ENCODE measurements at regions not wholly inside any gene's neighbourhood (a gene's known extent, or its start where the extent isn't known, plus 50 kb on each side); places are given as distances from the start of the nearest gene placed in this dataset.

- no peak for DNase-seq
- H3K79me2 ChIP-seq (ENCODE audit: insufficient read depth, low read length), result no peaks in the 10 kb centered on the region
Observed at GRCh38 chr13:53623146-53623545, 594.5 kb downstream of the OLFM4 start.

GRCh38 chr13:53631511-53631910 is 602.9 kb downstream of the OLFM4 start:
- no peak overlapping the region for H3K27ac ChIP-seq (ENCODE audit: low read depth in 1 of 2, low read length in 2 of 2)
- H3K9me3 ChIP-seq (replicated peaks in 1 of 2; ENCODE audit: control insufficient read depth in 1 of 2, insufficient read depth in 1 of 2, low read length in 2 of 2), result no peaks in the 10 kb centered on the region
- H3K4me3 ChIP-seq (replicated peaks in 1 of 3; ENCODE audit: low read depth in 2 of 3, low read length in 3 of 3), result no peak overlapping the region
- no peaks in the 10 kb centered on the region for H3K27me3 ChIP-seq (ENCODE audit: control insufficient read depth in 2 of 2, insufficient read depth in 2 of 2, low read length in 2 of 2)
- H3K4me1 Mint-ChIP-seq, result no peaks in the 10 kb centered on the region
- H3K9me3 Mint-ChIP-seq, result peaks cover 0 to 4% (median 0%) of the 10 kb centered on the region in 7 donors
- H3K36me3 Mint-ChIP-seq, result no peaks in the 10 kb centered on the region
- H3K9ac ChIP-seq (ENCODE audit: insufficient read depth, low read length, poor library complexity, severe bottlenecking), result no peak overlapping the region
- no peak overlapping the region for H3K4me3 Mint-ChIP-seq
- no peaks in the 10 kb centered on the region for H4K20me1 ChIP-seq (ENCODE audit: insufficient read depth, low read length)
- intact Hi-C loops (cut with micrococcal nuclease), result no loop called here
- H3K79me2 ChIP-seq (ENCODE audit: insufficient read depth, low read length), result no peaks in the 10 kb centered on the region
- no peak for DNase-seq
- no peaks in the 10 kb centered on the region for H3K27me3 Mint-ChIP-seq (ENCODE audit: low read depth in 3 of 3)
- WGBS (ENCODE audit: insufficient coverage), result 96% methylated on average over 2 of the region's 2 CpGs
- TF ChIP-seq CTCF (IDR thresholded peaks at IDR 0.05), result no peak
- H3K4me1 ChIP-seq (ENCODE audit: control insufficient read depth in 1 of 2, insufficient read depth in 2 of 2, low read length in 2 of 2), result no peaks in the 10 kb centered on the region
- no peaks in the 10 kb centered on the region for H3K36me3 ChIP-seq (replicated peaks in 1 of 2; ENCODE audit: control insufficient read depth in 1 of 2, insufficient read depth in 2 of 2, low read length in 2 of 2)
- H3K27ac Mint-ChIP-seq, result no peak overlapping the region
- no peak overlapping the region for H2AFZ ChIP-seq (ENCODE audit: insufficient read depth, low read depth, low read length, poor library complexity, severe bottlenecking)
- H3K4me2 ChIP-seq (replicated peaks; ENCODE audit: extremely low read depth, low read length, poor library complexity, severe bottlenecking), result no peak overlapping the region

More at GRCh38 chr13:53623146-53623545, 594.5 kb downstream of the OLFM4 start:
- WGBS (ENCODE audit: insufficient coverage), result no CpG with 5 or more reads among the region's 2 CpGs
- TF ChIP-seq CTCF (IDR thresholded peaks at IDR 0.05), result no peak
- H3K9ac ChIP-seq (ENCODE audit: insufficient read depth, low read length, poor library complexity, severe bottlenecking), result no peak overlapping the region
- Mint-ChIP-seq H3K27ac (no peak overlapping the region), H3K4me1 (no peaks in the 10 kb centered on the region), H3K4me3 (no peak overlapping the region), H3K36me3 (no peaks in the 10 kb centered on the region), H3K27me3 (ENCODE audit: low read depth in 3 of 3) (no peaks in the 10 kb centered on the region), H3K9me3 (peaks cover 0 to 6% (median 2%) of the 10 kb centered on the region in 7 donors)
- no peak overlapping the region for H3K4me2 ChIP-seq (replicated peaks; ENCODE audit: extremely low read depth, low read length, poor library complexity, severe bottlenecking)
- no peaks in the 10 kb centered on the region for H3K4me1 ChIP-seq (ENCODE audit: control insufficient read depth in 1 of 2, insufficient read depth in 2 of 2, low read length in 2 of 2)
- H3K9me3 ChIP-seq (replicated peaks in 1 of 2; ENCODE audit: control insufficient read depth in 1 of 2, insufficient read depth in 1 of 2, low read length in 2 of 2), result no peaks in the 10 kb centered on the region
- no peaks in the 10 kb centered on the region for H3K27me3 ChIP-seq (ENCODE audit: control insufficient read depth in 2 of 2, insufficient read depth in 2 of 2, low read length in 2 of 2)
- no peak overlapping the region for H3K4me3 ChIP-seq (replicated peaks in 1 of 3; ENCODE audit: low read depth in 2 of 3, low read length in 3 of 3)
- no peak overlapping the region for H3K27ac ChIP-seq (ENCODE audit: low read depth in 1 of 2, low read length in 2 of 2)
- intact Hi-C loops (cut with micrococcal nuclease), result no loop called here
- H4K20me1 ChIP-seq (ENCODE audit: insufficient read depth, low read length), result no peaks in the 10 kb centered on the region
- no peaks in the 10 kb centered on the region for H3K36me3 ChIP-seq (replicated peaks in 1 of 2; ENCODE audit: control insufficient read depth in 1 of 2, insufficient read depth in 2 of 2, low read length in 2 of 2)
- no peak overlapping the region for H2AFZ ChIP-seq (ENCODE audit: insufficient read depth, low read depth, low read length, poor library complexity, severe bottlenecking)
